ENCODE measurements at regions not wholly inside any gene's neighbourhood (a gene's known extent, or its start where the extent isn't known, plus 50 kb on each side); places are given as distances from the start of the nearest gene placed in this dataset.

DNA sequence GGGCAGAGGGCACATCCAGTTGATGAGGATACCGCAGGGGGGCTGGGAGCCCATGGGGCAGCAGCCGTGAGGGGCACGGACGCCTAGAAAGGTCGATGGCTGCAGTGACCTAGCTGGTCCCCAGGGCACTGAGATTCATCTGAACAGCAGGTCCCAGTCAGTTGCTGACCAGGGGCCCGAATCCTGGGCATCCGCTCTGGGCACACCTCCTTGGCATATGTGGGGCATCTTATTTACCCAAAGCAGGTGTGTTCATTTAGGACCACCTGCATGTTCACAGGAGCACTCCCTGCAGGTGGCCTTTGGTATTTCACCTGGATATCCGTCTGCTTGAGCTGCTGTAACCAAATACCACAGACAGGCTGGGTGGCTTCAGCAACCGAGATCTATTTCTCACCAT is 72.0 kb upstream of the ODC1 start:
- no peak overlapping the region for H3K4me3 ChIP-seq (ENCODE audit: low read depth, low read length)
- DNase-seq (ENCODE audit: low read depth): no peak
- TF ChIP-seq, protein P1, sequence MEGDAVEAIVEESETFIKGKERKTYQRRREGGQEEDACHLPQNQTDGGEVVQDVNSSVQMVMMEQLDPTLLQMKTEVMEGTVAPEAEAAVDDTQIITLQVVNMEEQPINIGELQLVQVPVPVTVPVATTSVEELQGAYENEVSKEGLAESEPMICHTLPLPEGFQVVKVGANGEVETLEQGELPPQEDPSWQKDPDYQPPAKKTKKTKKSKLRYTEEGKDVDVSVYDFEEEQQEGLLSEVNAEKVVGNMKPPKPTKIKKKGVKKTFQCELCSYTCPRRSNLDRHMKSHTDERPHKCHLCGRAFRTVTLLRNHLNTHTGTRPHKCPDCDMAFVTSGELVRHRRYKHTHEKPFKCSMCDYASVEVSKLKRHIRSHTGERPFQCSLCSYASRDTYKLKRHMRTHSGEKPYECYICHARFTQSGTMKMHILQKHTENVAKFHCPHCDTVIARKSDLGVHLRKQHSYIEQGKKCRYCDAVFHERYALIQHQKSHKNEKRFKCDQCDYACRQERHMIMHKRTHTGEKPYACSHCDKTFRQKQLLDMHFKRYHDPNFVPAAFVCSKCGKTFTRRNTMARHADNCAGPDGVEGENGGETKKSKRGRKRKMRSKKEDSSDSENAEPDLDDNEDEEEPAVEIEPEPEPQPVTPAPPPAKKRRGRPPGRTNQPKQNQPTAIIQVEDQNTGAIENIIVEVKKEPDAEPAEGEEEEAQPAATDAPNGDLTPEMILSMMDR (IDR thresholded peaks at IDR 0.05; ENCODE audit: insufficient read depth, low read depth, low read length): no peak

DNA sequence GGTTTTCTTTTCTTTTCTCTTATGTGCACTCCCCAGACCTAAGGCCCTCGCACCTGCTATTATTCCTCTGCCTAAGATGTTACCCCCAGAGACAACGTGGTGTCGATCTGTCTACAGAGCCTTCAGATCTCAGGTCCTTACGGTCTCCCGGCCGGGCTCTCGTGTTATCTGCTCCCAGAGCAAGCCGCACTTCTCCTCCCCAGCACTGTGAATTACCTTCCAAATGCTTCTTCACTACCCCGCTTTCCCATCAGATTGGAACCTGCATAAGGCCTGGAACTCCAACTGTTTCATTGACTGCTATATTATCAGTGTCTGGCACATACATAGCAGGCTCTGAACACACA is 71.2 kb upstream of the ODC1 start:
- no peak for DNase-seq (ENCODE audit: low read depth)
- no peak overlapping the region for H3K4me3 ChIP-seq (ENCODE audit: low read depth, low read length)
- TF ChIP-seq, protein P1 (IDR thresholded peaks at IDR 0.05; ENCODE audit: insufficient read depth, low read depth, low read length): no peak

DNA sequence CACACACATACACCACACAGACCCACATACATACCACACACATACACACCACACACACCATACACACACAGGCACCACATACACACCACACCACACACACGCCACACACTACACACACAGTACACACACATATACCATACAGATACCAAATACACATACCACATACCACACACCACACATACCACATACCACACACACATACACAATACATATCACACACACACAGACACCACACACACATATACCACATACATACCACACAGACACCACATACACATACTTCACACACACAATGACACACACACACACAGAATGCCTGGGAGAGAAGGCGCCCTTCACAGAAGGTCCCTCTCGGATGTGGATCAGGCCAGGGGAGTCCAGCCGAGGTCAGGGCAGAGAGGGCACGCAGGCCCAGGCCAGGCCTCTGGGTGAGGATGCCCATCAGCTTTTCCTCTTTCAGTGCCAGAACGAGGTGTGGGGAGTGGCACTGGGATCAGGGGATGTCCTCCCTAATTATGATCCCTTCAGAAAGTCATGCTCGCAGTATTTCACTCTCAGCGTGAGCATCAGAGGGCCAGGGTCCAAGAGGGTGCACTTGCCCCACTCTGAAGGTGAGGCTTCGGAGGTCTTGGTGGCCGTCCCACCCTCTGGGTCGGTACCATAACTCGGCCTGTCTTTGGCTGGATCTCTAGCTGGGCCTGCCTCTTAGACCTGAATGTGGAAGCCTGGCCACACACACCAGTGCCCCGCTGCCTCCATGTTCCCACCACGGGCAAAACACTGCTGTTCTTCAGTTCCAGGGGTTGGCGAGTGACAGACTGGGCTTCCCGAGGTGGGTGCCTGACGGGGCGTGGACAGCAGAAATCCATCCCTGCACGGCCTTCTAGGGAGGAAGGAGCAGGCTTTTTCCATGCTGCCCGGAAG is 70.6 kb upstream of the ODC1 start:
- no peak for DNase-seq (ENCODE audit: low read depth)
- H3K4me3 ChIP-seq (ENCODE audit: low read depth, low read length): no peak overlapping the region
- TF ChIP-seq, protein P1 (IDR thresholded peaks at IDR 0.05; ENCODE audit: insufficient read depth, low read depth, low read length): no peak

- TF ChIP-seq, protein P1 (IDR thresholded peaks at IDR 0.05; ENCODE audit: insufficient read depth, low read depth, low read length): no peak
- H3K4me3 ChIP-seq (ENCODE audit: low read depth, low read length): no peak overlapping the region
- DNase-seq (ENCODE audit: low read depth): no peak
Observed at GRCh38 chr2:10517351-10518043, 69.4 kb upstream of the ODC1 start.

DNA sequence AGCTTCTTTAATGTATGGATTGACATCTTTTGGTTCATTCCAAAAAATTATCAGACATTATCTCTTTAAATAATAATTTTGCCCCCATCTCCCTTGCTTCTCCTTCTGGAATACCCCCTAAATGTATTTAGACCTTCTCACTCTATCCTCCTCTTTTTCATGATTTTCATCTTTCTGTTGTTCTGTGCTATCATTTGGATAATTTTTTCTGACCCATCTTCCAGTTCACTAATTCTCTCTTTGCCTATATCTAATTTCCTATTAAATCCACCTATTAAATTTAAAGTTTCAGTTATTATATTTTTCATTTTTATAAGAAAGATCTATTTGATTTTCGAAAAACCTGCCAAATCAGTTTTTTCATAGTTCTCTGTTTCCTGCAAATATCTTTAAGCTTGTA is 67.8 kb upstream of the ODC1 start:
- TF ChIP-seq, protein P1 (IDR thresholded peaks at IDR 0.05; ENCODE audit: insufficient read depth, low read depth, low read length): no peak
- no peak for DNase-seq (ENCODE audit: low read depth)
- no peak overlapping the region for H3K4me3 ChIP-seq (ENCODE audit: low read depth, low read length)

GRCh38 chr2:10514743-10515142 is 66.6 kb upstream of the ODC1 start:
- H3K4me3 ChIP-seq (ENCODE audit: low read depth, low read length): no peak overlapping the region
- peak; percentile 60 for DNase-seq (ENCODE audit: low read depth)
- TF ChIP-seq, protein P1 (IDR thresholded peaks at IDR 0.05; ENCODE audit: insufficient read depth, low read depth, low read length): no peak

Data from fibroblast of villous mesenchyme (primary cell).